ENCODE measurements at regions not wholly inside any gene's neighbourhood (a gene's known extent, or its start where the extent isn't known, plus 50 kb on each side); places are given as distances from the start of the nearest gene placed in this dataset.
"Not testable (repeated sequence)": the region's sequence is repeated elsewhere in the genome, so short reads cannot be mapped to it uniquely, and the experiment has no call there.

DNA sequence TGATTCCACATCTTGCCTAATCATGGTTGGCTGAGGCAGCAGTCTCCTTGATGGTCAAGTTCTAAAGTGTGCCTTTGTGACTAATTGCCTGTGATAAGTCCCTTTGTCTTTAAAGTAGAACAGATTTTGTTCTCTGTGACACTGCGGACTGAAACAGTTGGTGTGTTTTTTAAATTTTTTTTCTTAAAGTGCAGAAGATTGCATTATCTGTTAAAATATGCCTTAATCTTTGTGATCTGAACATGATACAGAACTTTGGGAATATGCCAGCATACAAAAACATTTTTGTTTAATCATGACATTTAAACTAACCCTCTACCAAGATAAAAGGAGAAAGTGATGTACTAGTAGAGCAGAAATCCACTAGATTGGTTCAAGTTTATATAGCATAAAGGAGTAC lies 1260.6 kb upstream of the ADGRL2 start:
- no peak for DNase-seq (ENCODE audit: low spot score)
- no peaks in the 10 kb centered on the region for H4K20me1 ChIP-seq (ENCODE audit: insufficient read depth, low read length)

GRCh38 chr1:80539298-80539697 lies 1261.4 kb upstream of the ADGRL2 start:
- POLR2A ChIA-PET; H3K79me2 ChIP-seq (ENCODE audit: insufficient read depth, low read length); FAIRE-seq; H3K4me2 ChIP-seq (ENCODE audit: low read depth, low read length); intact Hi-C loops (cut with micrococcal nuclease; ENCODE audit: unreplicated experiment); ATAC-seq; in situ Hi-C loops (cut with HindIII; ENCODE audit: extremely low pct_ligation_motif_present, low pct_unique_long_range_greater_than_20kb); H4K20me1 ChIP-seq (ENCODE audit: insufficient read depth, low read length); H3K4me3 ChIP-seq (replicated peaks in 1 of 3; ENCODE audit: insufficient read depth in 1 of 3, low read depth in 2 of 3, low read length in 3 of 3); H2AFZ ChIP-seq (ENCODE audit: low read length); BruUV-seq (replicated peaks); H3K27me3 ChIP-seq (ENCODE audit: control insufficient read depth in 1 of 2, insufficient read depth in 2 of 2, low read length in 2 of 2); CTCF ChIA-PET (ENCODE audit: low intra/inter-chr PET ratio, low total read pairs); DNase-seq (ENCODE audit: low spot score); H3K4me1 ChIP-seq (ENCODE audit: insufficient read depth, low read length); H3K9ac ChIP-seq (ENCODE audit: insufficient read depth, low read depth, low read length); H3K27ac ChIP-seq (ENCODE audit: extremely low read length, insufficient read depth, low read length); H3K36me3 ChIP-seq (replicated peaks in 1 of 2; ENCODE audit: control insufficient read depth in 1 of 2, insufficient read depth in 2 of 2, low read length in 2 of 2): not testable (repeated sequence)
- 54% methylated on average over 8 of the region's 8 CpGs for WGBS (ENCODE audit: low lambda C conversion rate)
- H3K9me3 ChIP-seq (ENCODE audit: low read length), result peaks cover 69% of the 10 kb centered on the region

More for the DNA sequence above, 1260.6 kb upstream of the ADGRL2 start:
- Histone ChIP-seq H3K4me3 (replicated peaks in 1 of 3; ENCODE audit: insufficient read depth in 1 of 3, low read depth in 2 of 3, low read length in 3 of 3) (no peak overlapping the region), H2AFZ (ENCODE audit: low read length) (no peak overlapping the region), H3K27me3 (ENCODE audit: control insufficient read depth in 1 of 2, insufficient read depth in 2 of 2, low read length in 2 of 2) (no peaks in the 10 kb centered on the region), H3K79me2 (ENCODE audit: insufficient read depth, low read length) (no peaks in the 10 kb centered on the region), H3K36me3 (replicated peaks in 1 of 2; ENCODE audit: control insufficient read depth in 1 of 2, insufficient read depth in 2 of 2, low read length in 2 of 2) (no peaks in the 10 kb centered on the region), H3K4me2 (ENCODE audit: low read depth, low read length) (no peak overlapping the region), H3K9me3 (ENCODE audit: low read length) (peaks cover 67% of the 10 kb centered on the region), H3K4me1 (ENCODE audit: insufficient read depth, low read length) (no peaks in the 10 kb centered on the region), H3K9ac (ENCODE audit: insufficient read depth, low read depth, low read length) (no peak overlapping the region), H3K27ac (ENCODE audit: extremely low read length, insufficient read depth, low read length) (no peak overlapping the region)
- POLR2A ChIA-PET, result no interaction called here
- CTCF ChIA-PET (ENCODE audit: low intra/inter-chr PET ratio, low total read pairs), result no interaction called here
- ATAC-seq (no peak), FAIRE-seq (no peak)
- BruUV-seq (replicated peaks), result no TSS peak
- 43% methylated on average over 1 of the region's 1 CpG for WGBS (ENCODE audit: low lambda C conversion rate)
- in situ Hi-C loops (cut with HindIII; ENCODE audit: extremely low pct_ligation_motif_present, low pct_unique_long_range_greater_than_20kb), result no loop called here
- intact Hi-C loops (cut with micrococcal nuclease; ENCODE audit: unreplicated experiment), result no loop called here
- TF ChIP-seq RBAK (CRISPR knock-in tag; IDR thresholded peaks at IDR 0.05), result no peak
- TF ChIP-seq, protein P1, sequence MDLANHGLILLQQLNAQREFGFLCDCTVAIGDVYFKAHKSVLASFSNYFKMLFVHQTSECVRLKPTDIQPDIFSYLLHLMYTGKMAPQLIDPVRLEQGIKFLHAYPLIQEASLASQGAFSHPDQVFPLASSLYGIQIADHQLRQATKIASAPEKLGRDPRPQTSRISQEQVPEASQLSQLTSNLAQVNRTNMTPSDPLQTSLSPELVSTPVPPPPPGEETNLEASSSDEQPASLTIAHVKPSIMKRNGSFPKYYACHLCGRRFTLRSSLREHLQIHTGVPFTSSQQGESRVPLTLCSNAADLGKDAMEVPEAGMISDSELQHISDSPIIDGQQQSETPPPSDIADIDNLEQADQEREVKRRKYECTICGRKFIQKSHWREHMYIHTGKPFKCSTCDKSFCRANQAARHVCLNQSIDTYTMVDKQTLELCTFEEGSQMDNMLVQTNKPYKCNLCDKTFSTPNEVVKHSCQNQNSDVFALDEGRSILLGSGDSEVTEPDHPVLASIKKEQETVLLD (CRISPR knock-in tag; IDR thresholded peaks at IDR 0.05; ENCODE audit: low read depth), result no peak
- TF ChIP-seq ARID2 (CRISPR knock-in tag; IDR thresholded peaks at IDR 0.05; ENCODE audit: borderline replicate concordance), result no peak
- TF ChIP-seq ATF1 (CRISPR knock-in tag; IDR thresholded peaks at IDR 0.05), result no peak
- TF ChIP-seq ZNF230 (CRISPR knock-in tag; IDR thresholded peaks at IDR 0.05), result no peak
- TF ChIP-seq JDP2 (CRISPR knock-in tag; IDR thresholded peaks at IDR 0.05; ENCODE audit: borderline replicate concordance), result no peak
- no peak for TF ChIP-seq KLF6 (CRISPR knock-in tag; IDR thresholded peaks at IDR 0.05)
- TF ChIP-seq SUZ12 (IDR thresholded peaks at IDR 0.05; ENCODE audit: low read depth, low read length), result no peak
- no peak for TF ChIP-seq ZNF235 (CRISPR knock-in tag; IDR thresholded peaks at IDR 0.05; ENCODE audit: borderline replicate concordance)
- no peak for TF ChIP-seq ZFY (CRISPR knock-in tag; IDR thresholded peaks at IDR 0.05)
- no peak for TF ChIP-seq ZNF430 (CRISPR knock-in tag; IDR thresholded peaks at IDR 0.05)
- no peak for TF ChIP-seq MTA3 (CRISPR knock-in tag; IDR thresholded peaks at IDR 0.05)
- no peak for TF ChIP-seq HNF1A (IDR thresholded peaks at IDR 0.05; ENCODE audit: low read depth)
- no peak for TF ChIP-seq HNF1A (CRISPR knock-in tag; IDR thresholded peaks at IDR 0.05; ENCODE audit: borderline replicate concordance)

Data from HepG2 (cell line).